Calu3 (cell line): ENCODE measurements at regions not wholly inside any gene's neighbourhood (a gene's known extent, or its start where the extent isn't known, plus 50 kb on each side); places are given as distances from the start of the nearest gene placed in this dataset.
A peak's percentile ranks its signal among the peaks of the same experiment; 100 is the strongest.
"Not testable (repeated sequence)": the region's sequence is repeated elsewhere in the genome, so short reads cannot be mapped to it uniquely, and the experiment has no call there.

Source experiments
- BruUV-seq: library from RNA; stranded (reverse); fragments of 400-500 nt; replicated peaks from 2 replicates; lab custom pipeline; 2021; lab: Mats Ljungman, UMichigan
- CTCF ChIA-PET: fragments of 300-600 bp; sonication (Branson Sonifier 250); formaldehyde crosslinking; loops from one replicate; lab custom pipeline; 2022; ENCODE audit warnings: antibody characterized with exemption; lab: Charles Lee
- DNase-seq: peaks from one replicate; pipeline ENCODE4 v3.0.0; 2022
- H3K27ac Mint-ChIP-seq: one replicate; pipeline ENCODE4 v1.8.0; 2022; ENCODE audit warnings: mixed read lengths; ENCODE audit not compliant: unreplicated experiment
- H3K27me3 Mint-ChIP-seq: one replicate; pipeline ENCODE4 v1.8.0; 2022; ENCODE audit warnings: mixed read lengths; ENCODE audit not compliant: unreplicated experiment
- H3K36me3 Mint-ChIP-seq: one replicate; pipeline ENCODE4 v1.8.0; 2022; ENCODE audit warnings: mild to moderate bottlenecking, moderate library complexity, mixed read lengths; ENCODE audit not compliant: insufficient read depth, unreplicated experiment
- H3K4me1 Mint-ChIP-seq: one replicate; pipeline ENCODE4 v1.8.0; 2022; ENCODE audit warnings: mild to moderate bottlenecking, low read depth, mixed read lengths; ENCODE audit not compliant: unreplicated experiment
- H3K4me3 Mint-ChIP-seq: one replicate; pipeline ENCODE4 v1.8.0; 2022; ENCODE audit warnings: mild to moderate bottlenecking, low read depth, moderate library complexity, mixed read lengths; ENCODE audit not compliant: unreplicated experiment
- H3K9me3 Mint-ChIP-seq: one replicate; pipeline ENCODE4 v1.8.0; 2022; ENCODE audit warnings: low read depth, mixed read lengths; ENCODE audit not compliant: unreplicated experiment
- intact Hi-C: fragments of 100-400 bp; cut with micrococcal nuclease; formaldehyde crosslinking; loops from one replicate; pipeline ENCODE4 v1.10.0; 2022; ENCODE audit not compliant: unreplicated experiment
- TF ChIP-seq, protein P1 (sequence below): fragments of 200-600 bp; IDR thresholded peaks from one replicate; pipeline ENCODE4 v1.8.0; 2022; ENCODE audit warnings: antibody characterized with exemption; ENCODE audit not compliant: unreplicated experiment

DNA sequence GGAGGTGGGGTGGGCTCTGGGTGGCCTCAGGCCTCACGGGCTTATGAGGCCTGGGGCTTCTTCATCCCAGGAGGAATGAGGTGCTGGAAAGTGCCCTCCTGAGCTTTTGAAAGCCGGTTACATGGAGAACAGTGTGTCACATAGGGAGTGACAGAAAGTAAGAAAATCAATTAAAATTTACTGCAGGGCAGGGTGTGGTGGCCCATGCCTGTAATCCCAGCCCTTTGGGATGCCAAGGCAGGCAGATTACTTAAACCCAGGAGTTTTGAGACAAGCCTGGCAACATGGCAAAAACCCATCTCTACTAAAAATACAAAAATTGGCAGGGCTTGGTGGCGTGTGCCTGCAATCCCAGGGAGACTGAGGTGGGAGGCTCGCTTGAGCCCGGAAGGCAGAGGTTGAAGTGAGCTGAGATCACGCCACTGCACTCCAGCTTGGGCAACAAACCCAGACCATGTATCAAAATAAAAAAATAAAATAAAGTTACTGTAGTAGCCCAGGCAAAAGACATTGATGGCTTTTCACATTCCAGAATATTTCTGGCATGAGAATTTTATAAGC is 125.8 kb upstream of the DAPK1 start:
- CTCF ChIA-PET, result interaction anchor here (0.6 to 1.4 kb wide), 5 partner anchors 15 to 460 kb away, joined by 3 to 5 read pairs (median 4); no protein-coding TSS in a partner anchor
- intact Hi-C loops, result loop anchor here (1.0 to 10.0 kb wide), 3 partner anchors 34 to 133 kb away; no protein-coding TSS in a partner anchor
- no TSS peak for BruUV-seq
- Mint-ChIP-seq H3K9me3 (peaks cover 4% of the 10 kb centered on the region), H3K36me3 (peaks cover 13% of the 10 kb centered on the region), H3K27me3 (no peaks in the 10 kb centered on the region), H3K27ac (peak overlapping the region; percentile 86), H3K4me1 (peaks cover 76% of the 10 kb centered on the region), H3K4me3 (no peak overlapping the region)
- TF ChIP-seq, protein P1, sequence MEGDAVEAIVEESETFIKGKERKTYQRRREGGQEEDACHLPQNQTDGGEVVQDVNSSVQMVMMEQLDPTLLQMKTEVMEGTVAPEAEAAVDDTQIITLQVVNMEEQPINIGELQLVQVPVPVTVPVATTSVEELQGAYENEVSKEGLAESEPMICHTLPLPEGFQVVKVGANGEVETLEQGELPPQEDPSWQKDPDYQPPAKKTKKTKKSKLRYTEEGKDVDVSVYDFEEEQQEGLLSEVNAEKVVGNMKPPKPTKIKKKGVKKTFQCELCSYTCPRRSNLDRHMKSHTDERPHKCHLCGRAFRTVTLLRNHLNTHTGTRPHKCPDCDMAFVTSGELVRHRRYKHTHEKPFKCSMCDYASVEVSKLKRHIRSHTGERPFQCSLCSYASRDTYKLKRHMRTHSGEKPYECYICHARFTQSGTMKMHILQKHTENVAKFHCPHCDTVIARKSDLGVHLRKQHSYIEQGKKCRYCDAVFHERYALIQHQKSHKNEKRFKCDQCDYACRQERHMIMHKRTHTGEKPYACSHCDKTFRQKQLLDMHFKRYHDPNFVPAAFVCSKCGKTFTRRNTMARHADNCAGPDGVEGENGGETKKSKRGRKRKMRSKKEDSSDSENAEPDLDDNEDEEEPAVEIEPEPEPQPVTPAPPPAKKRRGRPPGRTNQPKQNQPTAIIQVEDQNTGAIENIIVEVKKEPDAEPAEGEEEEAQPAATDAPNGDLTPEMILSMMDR, result no peak
- DNase-seq, result no peak

DNA sequence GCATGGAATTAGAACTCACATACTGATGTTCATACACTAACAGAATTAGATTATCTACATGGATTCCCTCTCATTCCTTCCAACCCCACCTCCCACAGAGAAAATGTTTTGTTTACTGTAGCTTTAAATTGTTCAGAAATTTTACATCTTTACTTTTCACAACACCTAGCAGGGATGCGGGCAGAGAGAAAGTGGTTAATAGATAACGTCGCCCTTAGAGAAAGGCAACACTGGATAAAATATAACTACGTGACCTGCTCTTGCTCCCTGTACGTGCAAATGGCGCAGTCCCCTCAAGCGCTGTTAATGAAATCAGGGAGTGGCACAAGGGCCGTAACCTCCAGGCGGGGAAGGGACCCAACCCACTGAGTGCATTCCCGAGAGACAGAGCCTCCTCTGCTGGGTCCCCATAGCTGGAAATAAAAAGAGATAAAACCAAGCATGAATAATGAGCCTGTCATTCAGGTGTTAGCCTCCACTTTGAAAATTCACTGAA is 125.3 kb upstream of the DAPK1 start:
- H3K9me3 Mint-ChIP-seq, result peaks cover 1% of the 10 kb centered on the region
- H3K27ac Mint-ChIP-seq, result peak overlapping the region; percentile 86
- intact Hi-C loops, result loop anchor here (1.0 to 10.0 kb wide), 3 partner anchors 34 to 132 kb away; no protein-coding TSS in a partner anchor
- H3K36me3 Mint-ChIP-seq, result peaks cover 13% of the 10 kb centered on the region
- no peaks in the 10 kb centered on the region for H3K27me3 Mint-ChIP-seq
- TF ChIP-seq, protein P1, result no peak
- no TSS peak for BruUV-seq
- DNase-seq, result peak; percentile 83
- CTCF ChIA-PET, result interaction anchor here (0.6 to 1.4 kb wide), 5 partner anchors 14 to 460 kb away, joined by 3 to 5 read pairs (median 4); no protein-coding TSS in a partner anchor
- peaks cover 73% of the 10 kb centered on the region for H3K4me1 Mint-ChIP-seq
- H3K4me3 Mint-ChIP-seq, result peak overlapping the region; percentile 28

DNA sequence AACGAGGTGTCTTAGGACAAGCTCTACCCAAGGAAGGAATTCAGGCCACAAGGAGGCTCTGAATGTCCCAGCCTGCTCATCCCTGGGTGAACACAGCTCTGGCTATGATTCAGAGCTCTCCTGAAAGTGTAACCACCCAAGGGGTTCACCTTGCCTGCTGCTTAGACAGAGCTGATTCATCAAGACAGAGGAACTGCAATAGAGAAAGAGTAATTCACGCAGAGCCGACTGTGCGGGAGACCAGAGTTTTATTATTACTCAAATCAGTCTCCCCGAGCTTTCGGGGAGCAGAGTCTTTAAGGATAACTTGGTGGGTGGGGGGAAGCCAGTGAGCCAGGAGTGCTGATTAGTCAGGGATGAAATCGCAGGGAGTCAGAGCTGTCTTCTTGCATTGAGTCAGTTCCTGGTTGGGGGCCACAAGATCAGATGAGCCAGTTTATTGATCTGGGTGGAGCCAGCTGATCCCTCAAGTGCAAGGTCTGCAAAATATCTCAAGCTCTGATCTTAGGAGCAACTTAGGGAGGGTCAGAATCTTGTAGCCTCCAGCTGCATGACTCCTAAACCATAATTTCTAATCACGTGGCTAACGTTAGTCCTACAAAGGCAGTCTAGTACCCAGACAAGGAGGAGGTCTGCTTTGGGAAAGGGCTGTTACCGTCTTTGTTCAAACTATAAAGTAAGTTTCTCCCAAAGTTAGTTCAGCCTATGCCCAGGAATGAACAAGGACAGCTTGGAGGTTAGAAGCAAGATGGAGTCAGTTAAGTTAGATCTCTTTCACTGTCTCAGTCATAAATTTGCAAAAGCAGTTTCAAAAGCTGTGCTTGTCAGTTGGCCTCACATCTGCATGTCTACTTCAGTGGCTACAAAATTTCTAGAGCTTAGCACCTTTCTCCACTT is 123.4 kb upstream of the DAPK1 start:
- H3K4me1 Mint-ChIP-seq, result peaks cover 58% of the 10 kb centered on the region
- DNase-seq, result peak; percentile 30
- intact Hi-C loops, result loop anchor here (2.0 to 10.0 kb wide), 3 partner anchors 37 to 131 kb away; no protein-coding TSS in a partner anchor

DNA sequence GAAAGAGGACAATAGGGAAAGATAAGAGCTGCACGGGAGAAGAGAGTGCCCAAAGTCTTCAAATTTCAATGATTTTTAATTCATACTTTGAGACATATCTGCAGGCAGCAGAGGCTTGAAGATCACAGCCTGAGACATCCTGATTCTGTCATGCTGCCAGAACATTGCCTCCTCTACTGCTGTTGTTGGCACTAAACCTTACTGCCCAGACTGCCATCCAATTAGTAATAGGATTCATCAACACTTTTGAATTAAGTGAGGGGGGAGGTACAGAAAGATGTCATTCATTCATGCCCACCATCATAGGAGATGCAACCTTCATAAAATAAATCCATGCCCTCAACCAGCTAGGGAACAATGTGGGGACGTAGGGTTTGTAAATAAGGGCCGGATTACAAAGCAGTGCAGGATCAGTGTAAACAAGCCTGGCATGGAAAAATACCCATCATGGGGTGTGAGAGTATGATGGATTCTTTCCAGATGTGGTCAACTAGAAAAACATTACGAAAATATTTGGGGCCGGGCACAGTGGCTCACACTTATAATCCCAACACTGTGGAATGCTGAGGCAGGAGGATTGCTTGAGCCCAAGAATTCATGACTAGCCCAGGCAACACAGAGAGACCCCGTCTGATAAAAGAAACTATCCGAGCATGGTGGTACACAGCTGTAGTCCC is 122.1 kb upstream of the DAPK1 start:
- TF ChIP-seq, protein P1, result no peak
- BruUV-seq, result no TSS peak
- Mint-ChIP-seq H3K27ac (no peak overlapping the region), H3K4me1 (peaks cover 51% of the 10 kb centered on the region), H3K36me3 (peaks cover 13% of the 10 kb centered on the region), H3K27me3 (no peaks in the 10 kb centered on the region), H3K9me3 (no peaks in the 10 kb centered on the region), H3K4me3 (no peak overlapping the region)
- CTCF ChIA-PET, result interaction anchor here (1.2 to 1.7 kb wide), 2 partner anchors 17 to 53 kb away, joined by 3 to 4 read pairs; no protein-coding TSS in a partner anchor
- intact Hi-C loops, result loop anchor here (2.0 to 10.0 kb wide), 2 partner anchors 53 to 129 kb away; no protein-coding TSS in a partner anchor
- DNase-seq, result peak; percentile 6

More for the DNA sequence above, 123.4 kb upstream of the DAPK1 start:
- Mint-ChIP-seq H3K4me3 (peak overlapping the region; percentile 59), H3K27ac (peak overlapping the region; percentile 93), H3K36me3 (peaks cover 13% of the 10 kb centered on the region)
- CTCF ChIA-PET, result interaction anchor here (0.6 to 1.7 kb wide), 4 partner anchors 14 to 123 kb away, joined by 3 to 10 read pairs (median 6); partner anchors contain the start of gene DAPK1
- not testable (repeated sequence) for BruUV-seq, H3K9me3 Mint-ChIP-seq, H3K27me3 Mint-ChIP-seq
